GM10266 (cell line): ENCODE measurements at regions not wholly inside any gene's neighbourhood (a gene's known extent, or its start where the extent isn't known, plus 50 kb on each side); places are given as distances from the start of the nearest gene placed in this dataset.
"Not testable (repeated sequence)": the region's sequence is repeated elsewhere in the genome, so short reads cannot be mapped to it uniquely, and the experiment has no call there.

ENCODE experiments used
- DNase-seq: peaks from one replicate; pipeline ENCODE4 v3.0.0; 2012; ENCODE audit errors: extremely low spot score
- TF ChIP-seq, protein P1 (sequence below): IDR thresholded peaks from 2 replicates; pipeline ENCODE4 v1.5.1; 2012; ENCODE audit warnings: mild to moderate bottlenecking, low read depth; ENCODE audit not compliant: control insufficient read depth, insufficient read depth; ENCODE audit errors: missing control alignments

DNA sequence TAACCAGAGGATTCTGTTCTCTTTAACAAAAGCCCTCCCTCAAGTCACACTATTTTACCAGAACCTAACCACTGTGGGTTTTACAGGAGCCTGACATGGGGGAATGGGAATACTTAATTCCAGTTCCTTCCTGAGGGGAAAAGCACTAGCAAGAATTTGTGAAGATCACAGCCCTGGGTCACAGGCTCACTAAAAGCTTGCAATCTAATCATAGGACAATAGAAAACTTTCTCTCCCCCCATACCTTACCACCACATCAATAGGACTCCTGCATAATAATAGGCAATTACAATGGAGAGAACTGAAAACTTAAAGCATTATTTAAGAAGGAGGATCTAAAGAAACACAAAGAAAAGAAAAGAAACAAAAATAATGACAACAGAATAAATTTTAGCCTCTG, 225.8 kb upstream of the ZNF804A start:
- TF ChIP-seq, protein P1, sequence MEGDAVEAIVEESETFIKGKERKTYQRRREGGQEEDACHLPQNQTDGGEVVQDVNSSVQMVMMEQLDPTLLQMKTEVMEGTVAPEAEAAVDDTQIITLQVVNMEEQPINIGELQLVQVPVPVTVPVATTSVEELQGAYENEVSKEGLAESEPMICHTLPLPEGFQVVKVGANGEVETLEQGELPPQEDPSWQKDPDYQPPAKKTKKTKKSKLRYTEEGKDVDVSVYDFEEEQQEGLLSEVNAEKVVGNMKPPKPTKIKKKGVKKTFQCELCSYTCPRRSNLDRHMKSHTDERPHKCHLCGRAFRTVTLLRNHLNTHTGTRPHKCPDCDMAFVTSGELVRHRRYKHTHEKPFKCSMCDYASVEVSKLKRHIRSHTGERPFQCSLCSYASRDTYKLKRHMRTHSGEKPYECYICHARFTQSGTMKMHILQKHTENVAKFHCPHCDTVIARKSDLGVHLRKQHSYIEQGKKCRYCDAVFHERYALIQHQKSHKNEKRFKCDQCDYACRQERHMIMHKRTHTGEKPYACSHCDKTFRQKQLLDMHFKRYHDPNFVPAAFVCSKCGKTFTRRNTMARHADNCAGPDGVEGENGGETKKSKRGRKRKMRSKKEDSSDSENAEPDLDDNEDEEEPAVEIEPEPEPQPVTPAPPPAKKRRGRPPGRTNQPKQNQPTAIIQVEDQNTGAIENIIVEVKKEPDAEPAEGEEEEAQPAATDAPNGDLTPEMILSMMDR: no peak
- no peak for DNase-seq

DNA sequence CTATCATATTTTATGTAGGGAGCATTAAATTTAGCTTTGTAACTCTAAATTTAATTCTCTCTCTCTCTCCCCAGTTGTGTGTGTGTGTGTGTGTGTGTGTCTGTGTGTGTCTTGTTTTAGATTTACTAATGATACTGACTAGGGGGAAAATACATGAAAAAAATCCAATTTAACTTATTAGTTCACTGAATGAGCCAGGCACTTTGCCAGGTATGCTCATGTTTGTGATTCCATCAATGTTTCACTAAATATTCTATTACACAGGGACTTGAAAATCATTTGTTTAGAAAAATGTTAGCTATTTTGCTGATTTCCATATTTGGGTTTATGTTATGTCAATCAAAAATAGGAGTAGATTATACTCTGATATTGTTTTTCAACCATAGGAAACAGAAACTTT, 203.7 kb upstream of the ZNF804A start:
- no peak for DNase-seq
- TF ChIP-seq, protein P1: no peak

DNA sequence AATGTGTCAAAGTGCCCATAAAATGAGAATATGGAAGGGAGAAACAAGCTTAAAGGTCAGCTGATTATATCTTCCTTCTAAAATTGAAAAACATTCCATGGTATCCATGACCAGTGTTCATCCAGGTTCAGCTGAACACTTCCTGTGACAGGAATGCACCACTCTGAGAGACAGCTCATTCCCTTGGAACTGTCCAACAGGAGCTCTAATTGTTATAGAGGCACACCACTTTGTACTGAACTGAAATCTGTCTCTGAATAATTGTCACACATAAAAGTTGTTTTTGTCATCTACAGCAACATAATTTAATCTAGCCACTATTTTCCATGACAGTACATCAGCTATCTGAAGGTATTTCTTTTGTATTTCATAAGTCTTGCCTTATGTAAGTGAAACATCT, 195.9 kb upstream of the ZNF804A start:
- TF ChIP-seq, protein P1: no peak

DNA sequence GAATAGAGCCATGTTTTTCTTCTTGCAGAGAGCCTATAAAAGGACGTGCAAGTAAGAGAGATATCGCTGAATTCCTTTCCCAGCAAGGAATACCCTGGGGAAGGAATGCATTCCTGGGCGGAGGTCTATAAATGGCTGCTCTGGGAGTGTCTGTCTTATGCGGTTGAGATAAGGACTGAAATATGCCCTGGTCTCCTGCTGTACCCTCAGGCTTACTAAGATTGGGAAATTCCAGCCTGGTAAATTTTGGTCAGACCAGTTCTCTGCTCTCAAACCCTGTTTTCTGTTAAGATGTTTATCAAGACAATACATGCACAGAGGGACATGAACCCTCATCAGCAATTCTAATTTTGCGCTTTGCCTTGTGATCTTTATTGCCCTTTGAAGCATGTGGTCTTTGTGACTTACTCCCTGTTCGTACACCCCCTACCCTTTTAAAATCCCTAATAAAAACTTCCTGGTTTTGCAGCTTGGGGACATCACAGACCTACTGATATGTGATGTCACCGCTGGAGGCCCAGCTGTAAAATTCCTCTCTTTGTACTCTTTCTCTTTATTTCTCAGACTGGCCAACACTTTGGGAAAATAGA, 191.2 kb upstream of the ZNF804A start:
- DNase-seq: not testable (repeated sequence)

More for the DNA sequence above, 195.9 kb upstream of the ZNF804A start:
- no peak for DNase-seq

DNA sequence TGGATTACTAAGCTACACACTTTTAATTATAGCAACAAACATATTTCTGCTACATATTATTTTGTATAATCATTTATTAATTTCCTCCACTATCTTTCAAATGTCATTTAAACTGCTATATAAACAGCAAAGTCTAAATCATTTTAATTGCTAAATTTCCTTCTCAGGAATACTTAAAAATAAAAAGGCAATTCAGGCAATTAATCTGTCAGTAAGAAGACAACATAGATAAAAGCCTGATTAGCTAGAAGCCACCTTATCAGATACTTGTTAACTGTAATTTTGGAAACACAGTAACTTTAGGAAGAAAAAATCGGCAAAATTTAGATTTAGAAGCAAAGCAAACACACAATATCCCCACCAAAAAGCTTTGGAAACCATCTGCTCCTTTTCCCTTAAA, 188.2 kb upstream of the ZNF804A start:
- TF ChIP-seq, protein P1: no peak
- no peak for DNase-seq

DNA sequence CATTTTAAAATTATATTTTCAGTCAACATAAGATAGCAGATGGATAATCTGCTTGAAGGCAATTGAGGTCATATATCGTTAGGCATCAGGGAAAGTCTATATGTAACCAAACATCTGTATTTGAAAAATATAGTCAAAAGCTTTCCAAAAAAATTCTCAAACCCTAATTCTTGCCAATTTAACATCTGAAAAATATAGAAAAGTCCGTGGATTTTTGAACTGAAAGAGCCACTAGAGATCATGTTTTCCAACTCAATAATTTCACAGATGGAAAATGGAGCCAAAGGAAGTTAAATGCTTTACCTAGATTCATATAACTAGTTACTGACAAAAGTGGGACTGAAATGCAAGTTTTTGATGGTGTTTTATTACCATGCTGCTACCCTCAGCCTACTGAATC, 185.1 kb upstream of the ZNF804A start:
- TF ChIP-seq, protein P1: no peak
- DNase-seq: no peak

DNA sequence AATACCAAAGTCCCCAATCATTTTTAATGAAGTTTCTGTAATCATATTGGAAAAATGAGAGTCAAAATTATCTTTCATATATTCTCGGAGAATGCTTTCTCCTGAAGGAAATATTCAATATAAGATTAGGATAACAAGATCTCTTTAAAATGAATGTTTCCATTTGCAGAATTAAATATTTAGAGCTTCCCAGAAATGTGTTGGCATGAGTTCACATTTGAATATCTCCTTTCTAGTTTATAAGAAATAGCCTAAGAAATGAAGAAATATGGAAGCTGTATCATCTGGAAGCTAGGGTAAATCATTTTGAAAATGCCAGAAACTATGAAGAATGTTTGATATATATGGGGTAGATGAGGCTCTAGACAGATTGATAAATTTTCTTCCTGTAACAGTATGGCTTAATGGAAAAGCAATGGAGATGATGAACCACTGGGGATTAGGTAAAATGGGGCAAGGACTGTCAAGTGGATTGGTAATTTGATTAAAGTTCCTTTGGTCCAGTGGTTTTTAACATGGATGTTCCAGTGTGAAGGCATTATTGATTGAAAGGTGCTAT, 184.6 kb upstream of the ZNF804A start:
- TF ChIP-seq, protein P1: no peak
- DNase-seq: no peak
